ENCODE measurements at regions not wholly inside any gene's neighbourhood (a gene's known extent, or its start where the extent isn't known, plus 50 kb on each side); places are given as distances from the start of the nearest gene placed in this dataset.
A peak's percentile ranks its signal among the peaks of the same experiment; 100 is the strongest.

DNA sequence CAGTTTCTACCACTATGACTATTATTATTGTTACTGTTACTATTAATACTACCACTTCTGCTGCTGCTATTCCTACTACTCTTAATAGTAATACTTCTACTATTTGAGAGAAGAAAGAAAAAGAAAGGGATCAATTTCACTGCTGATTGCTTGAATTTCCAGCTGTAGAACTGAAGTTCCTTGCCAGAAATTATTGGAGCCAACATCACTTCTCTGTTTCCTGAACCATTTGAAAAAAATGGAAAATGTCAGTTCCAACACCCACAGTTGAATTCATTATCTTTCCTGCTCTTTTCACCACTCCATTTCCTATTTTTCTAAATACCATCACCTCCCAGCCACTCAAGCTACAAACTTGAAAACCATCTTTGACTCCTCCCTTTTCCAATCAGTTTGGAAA is 54.1 kb upstream of the PIK3C2G start:
- DNase-seq (ENCODE audit: low read depth) = no peak

- no peak for DNase-seq (ENCODE audit: low read depth)
Measured at GRCh38 chr12:18206198-18206597, 55.1 kb upstream of the PIK3C2G start.

DNA sequence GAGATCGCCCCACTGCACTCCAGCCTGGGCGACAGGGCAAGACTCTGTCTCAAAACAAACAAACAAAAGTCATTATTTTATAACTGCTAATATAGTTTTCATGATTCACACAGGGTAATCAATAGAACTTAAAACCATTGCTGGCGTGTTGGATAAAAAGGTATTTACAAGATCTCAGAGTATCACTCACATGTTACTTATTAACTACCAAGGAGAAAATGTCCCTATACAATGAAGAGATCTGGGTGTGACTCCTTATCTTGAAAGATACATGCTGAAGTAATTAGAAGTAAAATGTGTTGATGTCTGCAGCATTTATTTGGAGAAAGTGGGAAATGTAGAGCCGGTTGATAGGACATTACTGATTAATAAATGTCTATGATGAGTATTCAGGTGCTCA is 57.3 kb upstream of the PIK3C2G start:
- no peak for DNase-seq (ENCODE audit: low read depth)

DNA sequence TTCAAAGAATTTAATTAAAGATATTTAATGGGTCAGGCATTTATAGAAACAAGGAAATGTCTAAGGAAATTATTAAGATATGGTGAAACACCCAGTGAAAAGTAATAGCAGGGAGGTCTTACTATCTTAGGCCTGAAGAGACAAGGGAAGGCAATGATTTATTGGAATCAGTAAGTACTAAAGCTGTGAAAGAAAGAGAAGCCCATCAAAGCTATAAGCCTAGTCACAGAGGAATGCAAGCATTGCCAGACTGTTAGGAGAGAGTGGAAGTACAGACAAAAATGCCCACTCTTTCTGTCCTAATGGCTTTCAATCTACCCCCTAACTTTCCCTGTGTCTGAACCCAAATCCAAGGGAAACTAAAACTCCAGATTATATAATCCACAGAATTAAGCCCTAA is 69.2 kb upstream of the PIK3C2G start:
- DNase-seq (ENCODE audit: low read depth) = no peak

GRCh38 chr12:18183141-18183540 is 78.2 kb upstream of the PIK3C2G start:
- no peak for DNase-seq (ENCODE audit: low read depth)

DNA sequence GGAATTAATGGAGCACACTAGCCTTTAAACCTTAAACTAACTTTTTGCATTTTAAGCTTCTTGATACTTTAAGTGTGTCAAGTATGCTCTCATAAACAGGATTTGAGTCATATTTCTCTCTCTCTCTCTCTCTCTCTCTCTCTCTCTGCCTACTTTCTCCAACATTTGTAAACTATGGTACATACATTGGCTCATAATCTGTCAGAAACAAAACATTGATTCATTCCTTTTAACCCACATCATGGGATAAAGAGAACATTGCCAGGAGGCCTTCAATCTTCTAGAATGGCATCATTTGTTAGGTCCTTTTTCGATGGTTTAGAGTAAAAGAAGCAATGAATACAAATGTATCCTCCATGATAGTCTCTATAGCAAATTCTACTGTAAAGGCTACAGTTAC is 81.6 kb upstream of the RERGL start:
- no peak for DNase-seq (ENCODE audit: low read depth)

- DNase-seq (ENCODE audit: low read depth) = no peak
Measured at GRCh38 chr12:18168016-18168415, 78.0 kb upstream of the RERGL start.

- no peak for DNase-seq (ENCODE audit: low read depth)
Measured at GRCh38 chr12:18165889-18166288, 75.9 kb upstream of the RERGL start.

DNA sequence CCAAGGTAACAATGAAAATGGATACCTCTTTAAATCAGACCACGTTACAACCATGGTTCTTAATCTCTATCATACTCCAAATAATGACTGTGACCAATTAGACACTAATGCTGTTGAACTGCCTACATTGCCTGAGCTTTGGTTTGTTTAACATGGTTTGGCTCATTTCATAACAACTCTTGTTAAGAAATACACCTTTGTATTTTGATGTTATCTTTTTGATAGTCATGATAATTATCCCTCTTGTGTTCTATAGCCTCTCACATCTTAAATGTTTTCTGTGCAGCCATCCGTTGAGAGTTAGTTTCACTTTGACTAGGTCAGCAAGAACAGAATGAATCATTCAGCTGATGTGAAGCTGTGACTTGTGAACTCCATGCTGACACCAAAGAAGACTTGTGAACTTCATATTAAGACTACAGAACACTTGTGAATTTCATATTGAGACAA is 75.5 kb upstream of the RERGL start:
- peak; percentile 8 for DNase-seq (ENCODE audit: low read depth)

DNA sequence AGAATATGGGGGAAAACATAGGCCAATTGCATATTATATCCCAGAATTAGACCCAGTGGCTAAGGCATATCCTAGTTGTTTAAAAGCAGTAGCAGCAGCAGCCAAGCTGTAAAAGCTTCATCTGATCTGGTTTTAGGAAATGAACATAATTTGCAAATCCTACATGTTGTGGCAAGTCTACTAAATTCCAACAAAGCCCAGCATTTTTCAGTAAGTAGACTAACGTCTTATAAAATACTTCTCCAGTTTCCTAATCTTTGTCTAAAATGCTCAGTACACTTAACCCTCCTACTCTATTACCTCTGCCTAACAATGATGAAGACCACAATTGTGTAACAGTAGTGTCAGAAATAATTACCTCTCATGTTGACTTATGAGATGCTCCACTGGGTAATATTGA is 70.9 kb upstream of the RERGL start:
- DNase-seq (ENCODE audit: low read depth) = no peak

DNA sequence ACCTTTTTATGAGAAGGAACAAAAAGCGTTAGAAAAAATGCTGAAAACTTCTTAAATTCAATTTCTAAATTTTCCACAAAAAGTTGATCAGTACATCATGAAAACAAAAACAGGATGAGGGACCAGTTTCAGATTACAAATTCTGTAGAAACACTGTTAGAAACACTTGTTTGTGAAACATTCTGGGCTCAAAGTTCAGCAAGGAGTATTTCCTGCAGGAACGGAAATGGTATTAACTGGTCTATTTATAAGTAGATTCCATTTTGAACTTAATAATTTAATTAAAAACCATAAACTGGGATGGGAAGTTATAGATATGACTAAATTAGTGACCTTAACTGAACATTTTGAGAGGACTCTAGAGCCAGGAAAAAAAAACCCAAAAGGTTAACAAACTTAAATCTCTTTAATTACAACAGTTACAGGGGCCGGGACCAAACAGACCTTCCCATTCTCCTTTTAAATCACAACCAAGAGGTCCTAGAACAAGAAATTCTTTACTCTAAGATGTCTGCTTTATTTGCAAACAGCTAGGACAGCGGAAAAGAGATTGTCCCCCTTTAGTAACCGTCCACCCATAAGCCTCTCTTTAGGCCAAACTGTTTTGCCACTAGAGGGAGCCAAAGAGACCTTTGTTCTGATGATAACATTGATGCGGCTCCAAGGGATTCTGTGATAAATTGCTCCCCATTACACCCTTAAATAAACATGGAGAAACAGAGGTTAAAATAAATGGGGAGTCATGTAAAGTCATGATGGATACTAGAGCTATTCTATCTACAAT is 69.0 kb upstream of the RERGL start:
- no peak for DNase-seq (ENCODE audit: low read depth)

DNA sequence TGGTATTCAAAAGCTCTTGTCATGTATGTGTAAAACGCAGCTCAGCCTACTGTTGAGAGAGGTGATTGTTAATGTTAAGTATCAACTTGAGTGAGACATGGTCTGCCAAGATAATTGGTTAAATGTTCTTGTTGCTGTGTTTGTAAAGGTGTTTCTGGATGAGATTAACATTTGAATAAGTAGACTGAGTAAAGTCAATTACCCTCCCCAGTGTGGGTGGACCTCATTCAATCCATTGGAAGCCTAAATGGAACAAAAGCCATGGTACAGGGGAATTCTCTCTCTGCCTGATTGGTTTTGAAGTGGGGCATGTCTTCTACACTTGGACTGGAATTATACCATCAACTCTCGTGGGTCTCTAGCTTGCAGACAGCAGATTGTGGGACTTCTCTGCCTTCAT is 63.8 kb upstream of the RERGL start:
- no peak for DNase-seq (ENCODE audit: low read depth)

- DNase-seq (ENCODE audit: low read depth) = no peak
Measured at GRCh38 chr12:18151036-18151435, 61.0 kb upstream of the RERGL start.

GRCh38 chr12:18148961-18149360 is 59.0 kb upstream of the RERGL start:
- DNase-seq (ENCODE audit: low read depth) = no peak

DNA sequence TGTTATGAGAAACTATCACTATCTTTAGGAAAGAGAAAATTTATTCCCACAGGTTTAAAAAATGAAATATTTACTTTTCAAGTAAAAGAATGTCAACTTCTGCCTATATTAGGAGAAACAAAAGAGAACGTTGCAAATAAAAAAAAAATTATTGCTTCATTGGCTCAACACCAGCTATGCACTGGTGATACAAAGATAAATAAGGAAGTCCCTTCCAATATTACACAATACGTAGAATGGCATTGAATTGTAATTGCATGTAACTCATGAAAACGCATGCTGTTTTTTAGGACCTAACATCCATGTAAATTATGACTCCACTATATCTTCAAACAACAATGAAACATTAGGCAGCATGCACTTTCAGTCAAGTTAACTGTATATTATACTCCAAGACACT is 56.4 kb upstream of the RERGL start:
- DNase-seq (ENCODE audit: low read depth) = peak; percentile 37

DNA sequence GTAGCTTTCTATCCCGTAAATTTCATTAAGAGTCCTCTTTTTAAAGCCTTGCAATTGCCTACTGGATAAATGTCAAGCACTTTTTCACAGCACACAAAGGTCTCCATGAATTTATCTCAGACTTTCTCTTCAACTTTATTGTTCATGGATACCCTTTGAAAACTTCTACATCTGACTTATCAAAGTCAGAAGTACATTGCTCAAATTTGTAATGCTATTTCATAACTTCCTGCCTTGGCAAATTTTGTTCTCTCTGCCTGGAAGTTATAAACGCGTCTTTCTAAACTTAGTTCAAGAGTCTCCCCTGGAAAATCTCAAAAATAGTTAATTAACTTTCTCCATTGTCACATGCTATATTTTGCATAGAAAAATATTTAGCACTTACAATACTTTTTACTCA is 55.9 kb upstream of the RERGL start:
- DNase-seq (ENCODE audit: low read depth) = peak; percentile 28

GRCh38 chr12:18141048-18141982 is 51.3 kb upstream of the RERGL start:
- peak; percentile 2 for DNase-seq (ENCODE audit: low read depth)

DNA sequence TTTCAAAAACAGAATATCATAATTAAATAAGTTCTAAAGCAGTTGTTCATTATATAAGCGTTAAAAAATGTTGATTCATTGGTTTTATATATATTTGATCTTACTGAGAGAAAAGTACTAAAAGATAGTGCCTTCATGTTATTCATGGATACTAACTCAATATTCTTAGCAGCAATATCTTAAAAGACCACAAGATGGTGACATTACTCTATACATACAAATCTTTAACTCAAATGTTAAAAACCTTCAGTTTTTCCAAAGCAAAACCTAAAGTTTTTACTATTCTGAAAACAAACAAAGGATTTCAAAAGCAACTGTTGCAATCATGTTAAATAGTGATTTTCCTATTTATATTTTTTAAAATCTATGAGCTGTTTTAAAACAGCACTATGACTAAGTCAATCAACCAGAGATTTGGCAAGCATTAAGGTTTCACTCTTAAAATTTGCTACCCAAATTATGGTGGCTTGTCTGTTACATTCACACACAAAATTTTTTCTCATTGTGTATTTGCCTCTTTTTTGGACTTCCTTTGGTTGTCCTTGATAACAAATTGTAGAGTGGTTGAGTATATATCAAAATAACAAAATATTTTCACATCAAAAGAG is 50.1 kb upstream of the RERGL start:
- DNase-seq (ENCODE audit: low read depth) = peak; percentile 41
